ENCODE measurements at regions not wholly inside any gene's neighbourhood (a gene's known extent, or its start where the extent isn't known, plus 50 kb on each side); places are given as distances from the start of the nearest gene placed in this dataset.
"Not testable (repeated sequence)": the region's sequence is repeated elsewhere in the genome, so short reads cannot be mapped to it uniquely, and the experiment has no call there.

- H3K9me3 ChIP-seq (ENCODE audit: control insufficient read depth, low read length); H3K27me3 ChIP-seq (ENCODE audit: control insufficient read depth in 1 of 2, insufficient read depth in 2 of 2, low read length in 1 of 2); H3K4me1 ChIP-seq (ENCODE audit: control insufficient read depth in 1 of 2, insufficient read depth in 2 of 2, low read length in 2 of 2); intact Hi-C loops (cut with DNase I); ATAC-seq (ENCODE audit: low FRiP score); H3K4me3 ChIP-seq (ENCODE audit: low read length in 2 of 2); H3K27ac ChIP-seq (ENCODE audit: low read depth in 1 of 2, low read length in 2 of 2); H3K36me3 ChIP-seq (ENCODE audit: control insufficient read depth in 1 of 2, insufficient read depth in 2 of 2, low read length in 1 of 2): not testable (repeated sequence)
- WGBS, 2 donors: 94% methylated on average over 13 to 15 of the region's 17 CpGs
- DNase-seq: peak; percentile 40 to 74
Measured at GRCh38 chr2:91501481-91502080, 2810.1 kb downstream of the RPIA start.

GRCh38 chr2:91503572-91503958, 2812.1 kb downstream of the RPIA start:
- H3K4me1 ChIP-seq (ENCODE audit: control insufficient read depth in 1 of 2, insufficient read depth in 2 of 2, low read length in 2 of 2); H3K27ac ChIP-seq (ENCODE audit: low read depth in 1 of 2, low read length in 2 of 2); H3K9me3 ChIP-seq (ENCODE audit: control insufficient read depth, low read length); H3K36me3 ChIP-seq (ENCODE audit: control insufficient read depth in 1 of 2, insufficient read depth in 2 of 2, low read length in 1 of 2); DNase-seq; H3K27me3 ChIP-seq (ENCODE audit: control insufficient read depth in 1 of 2, insufficient read depth in 2 of 2, low read length in 1 of 2); H3K4me3 ChIP-seq (ENCODE audit: low read length in 2 of 2); intact Hi-C loops (cut with DNase I): not testable (repeated sequence)
- peak; percentile 66 for ATAC-seq (ENCODE audit: low FRiP score)
- WGBS, 2 donors: 75 to 76% methylated on average over 7 of the region's 8 CpGs

GRCh38 chr2:91503959-91504741, 2812.7 kb downstream of the RPIA start:
- ATAC-seq (ENCODE audit: low FRiP score); H3K4me3 ChIP-seq (ENCODE audit: low read length in 2 of 2); H3K9me3 ChIP-seq (ENCODE audit: control insufficient read depth, low read length); H3K4me1 ChIP-seq (ENCODE audit: control insufficient read depth in 1 of 2, insufficient read depth in 2 of 2, low read length in 2 of 2); intact Hi-C loops (cut with DNase I); H3K27me3 ChIP-seq (ENCODE audit: control insufficient read depth in 1 of 2, insufficient read depth in 2 of 2, low read length in 1 of 2); H3K36me3 ChIP-seq (ENCODE audit: control insufficient read depth in 1 of 2, insufficient read depth in 2 of 2, low read length in 1 of 2); H3K27ac ChIP-seq (ENCODE audit: low read depth in 1 of 2, low read length in 2 of 2): not testable (repeated sequence)
- peak; percentile 43 to 61 for DNase-seq
- WGBS, 2 donors: 90 to 92% methylated on average over 11 to 13 of the region's 13 CpGs

DNA sequence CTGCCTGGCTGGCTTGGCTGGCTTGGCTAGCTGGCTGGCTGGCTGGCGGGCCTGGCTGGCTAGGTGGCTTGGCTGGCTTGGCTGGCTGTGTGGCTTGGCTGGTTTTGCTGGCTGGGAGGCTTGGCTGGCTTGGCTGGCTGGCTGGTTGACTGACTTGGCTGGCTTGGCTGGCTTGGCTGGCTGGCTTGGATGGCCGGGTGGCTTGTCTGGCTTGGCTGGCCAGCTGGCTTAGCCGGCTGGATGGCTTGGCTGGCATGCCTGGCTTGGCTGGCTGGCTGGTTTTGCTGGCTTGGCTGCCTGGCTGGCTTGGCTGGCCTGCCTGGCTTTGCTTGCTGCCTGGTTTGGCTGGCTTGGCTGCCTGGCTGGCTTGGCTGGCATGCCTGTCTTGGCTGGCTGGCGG, 2817.3 kb downstream of the RPIA start:
- ATAC-seq (ENCODE audit: low FRiP score); intact Hi-C loops (cut with DNase I); H3K9me3 ChIP-seq (ENCODE audit: control insufficient read depth, low read length); H3K4me1 ChIP-seq (ENCODE audit: control insufficient read depth in 1 of 2, insufficient read depth in 2 of 2, low read length in 2 of 2); H3K36me3 ChIP-seq (ENCODE audit: control insufficient read depth in 1 of 2, insufficient read depth in 2 of 2, low read length in 1 of 2); H3K4me3 ChIP-seq (ENCODE audit: low read length in 2 of 2); H3K27me3 ChIP-seq (ENCODE audit: control insufficient read depth in 1 of 2, insufficient read depth in 2 of 2, low read length in 1 of 2); H3K27ac ChIP-seq (ENCODE audit: low read depth in 1 of 2, low read length in 2 of 2): not testable (repeated sequence)
- 79 to 82% methylated on average over 1 to 4 of the region's 4 CpGs for WGBS, 2 donors
- DNase-seq: peak in 1 of 2 donors; percentile 64

DNA sequence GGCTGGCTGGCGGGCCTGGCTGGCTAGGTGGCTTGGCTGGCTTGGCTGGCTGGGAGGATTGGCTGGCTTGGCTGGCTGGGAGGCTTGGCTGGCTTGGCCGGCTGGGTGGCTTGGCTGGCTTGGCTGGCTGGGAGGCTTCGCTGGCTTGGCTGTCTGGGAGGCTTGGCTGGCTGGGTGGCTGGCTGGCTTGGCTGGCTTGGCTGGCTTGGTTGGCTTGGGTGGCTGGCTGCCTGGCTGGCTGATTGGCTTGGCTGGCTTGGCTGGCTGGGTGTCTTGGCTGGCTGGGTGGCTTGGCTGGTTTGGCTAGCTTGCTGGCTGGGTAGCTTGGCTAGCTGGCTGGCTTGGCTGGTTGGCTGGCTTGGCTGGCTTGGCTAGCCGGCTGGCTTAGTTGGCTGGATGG, 2817.8 kb downstream of the RPIA start:
- peak in 1 of 2 donors; percentile 26 for DNase-seq
- H3K27ac ChIP-seq (ENCODE audit: low read depth in 1 of 2, low read length in 2 of 2); H3K27me3 ChIP-seq (ENCODE audit: control insufficient read depth in 1 of 2, insufficient read depth in 2 of 2, low read length in 1 of 2); H3K4me3 ChIP-seq (ENCODE audit: low read length in 2 of 2); ATAC-seq (ENCODE audit: low FRiP score); H3K4me1 ChIP-seq (ENCODE audit: control insufficient read depth in 1 of 2, insufficient read depth in 2 of 2, low read length in 2 of 2); H3K9me3 ChIP-seq (ENCODE audit: control insufficient read depth, low read length); H3K36me3 ChIP-seq (ENCODE audit: control insufficient read depth in 1 of 2, insufficient read depth in 2 of 2, low read length in 1 of 2); intact Hi-C loops (cut with DNase I): not testable (repeated sequence)
- 50 to 53% methylated on average over 3 of the region's 4 CpGs for WGBS, 2 donors

DNA sequence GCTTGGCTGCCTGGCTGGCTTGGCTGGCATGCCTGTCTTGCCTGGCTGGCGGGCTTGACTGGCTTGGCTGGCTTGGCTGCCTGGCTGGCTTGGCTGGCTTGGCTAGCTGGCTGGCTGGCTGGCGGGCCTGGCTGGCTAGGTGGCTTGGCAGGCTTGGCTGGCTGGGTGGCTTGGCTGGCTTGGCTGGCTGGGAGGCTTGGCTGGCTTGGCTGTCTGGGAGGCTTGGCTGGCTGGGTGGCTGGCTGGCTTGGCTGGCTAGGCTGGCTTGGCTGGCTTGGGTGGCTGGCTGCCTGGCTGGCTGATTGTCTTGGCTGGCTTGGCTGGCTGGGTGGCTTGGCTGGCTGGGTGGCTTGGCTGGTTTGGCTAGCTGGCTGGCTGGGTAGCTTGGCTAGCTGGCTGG, 2819.7 kb downstream of the RPIA start:
- DNase-seq: peak in 1 of 2 donors; percentile 17
- ATAC-seq (ENCODE audit: low FRiP score); intact Hi-C loops (cut with DNase I): not testable (repeated sequence)

DNA sequence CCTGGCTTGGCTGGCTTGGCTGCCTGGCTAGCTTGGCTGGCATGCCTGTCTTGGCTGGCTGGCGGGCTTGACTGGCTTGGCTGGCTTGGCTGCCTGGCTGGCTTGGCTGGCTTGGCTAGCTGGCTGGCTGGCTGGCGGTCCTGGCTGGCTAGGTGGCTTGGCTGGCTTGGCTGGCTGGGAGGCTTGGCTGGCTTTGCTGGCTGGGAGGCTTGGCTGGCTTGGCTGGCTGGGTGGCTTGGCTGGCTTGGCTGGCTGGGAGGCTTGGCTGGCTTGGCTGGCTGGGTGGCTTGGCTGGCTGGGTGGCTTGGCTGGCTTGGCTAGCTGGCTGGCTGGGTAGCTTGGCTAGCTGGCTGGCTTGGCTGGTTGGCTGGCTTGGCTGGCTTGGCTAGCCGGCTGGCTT, 2824.5 kb downstream of the RPIA start:
- H3K4me1 ChIP-seq (ENCODE audit: control insufficient read depth in 1 of 2, insufficient read depth in 2 of 2, low read length in 2 of 2); H3K36me3 ChIP-seq (ENCODE audit: control insufficient read depth in 1 of 2, insufficient read depth in 2 of 2, low read length in 1 of 2); H3K27ac ChIP-seq (ENCODE audit: low read depth in 1 of 2, low read length in 2 of 2); ATAC-seq (ENCODE audit: low FRiP score); intact Hi-C loops (cut with DNase I); H3K9me3 ChIP-seq (ENCODE audit: control insufficient read depth, low read length); H3K4me3 ChIP-seq (ENCODE audit: low read length in 2 of 2); H3K27me3 ChIP-seq (ENCODE audit: control insufficient read depth in 1 of 2, insufficient read depth in 2 of 2, low read length in 1 of 2): not testable (repeated sequence)
- WGBS, 2 donors: 71 to 80% methylated on average over 2 of the region's 3 CpGs
- DNase-seq: peak in 1 of 2 donors; percentile 35

More for the DNA sequence above, 2819.7 kb downstream of the RPIA start:
- 83 to 88% methylated on average over 2 of the region's 2 CpGs for WGBS, 2 donors
- not testable (repeated sequence) for H3K36me3 ChIP-seq (ENCODE audit: control insufficient read depth in 1 of 2, insufficient read depth in 2 of 2, low read length in 1 of 2); H3K27ac ChIP-seq (ENCODE audit: low read depth in 1 of 2, low read length in 2 of 2); H3K27me3 ChIP-seq (ENCODE audit: control insufficient read depth in 1 of 2, insufficient read depth in 2 of 2, low read length in 1 of 2); H3K9me3 ChIP-seq (ENCODE audit: control insufficient read depth, low read length); H3K4me3 ChIP-seq (ENCODE audit: low read length in 2 of 2); H3K4me1 ChIP-seq (ENCODE audit: control insufficient read depth in 1 of 2, insufficient read depth in 2 of 2, low read length in 2 of 2)

DNA sequence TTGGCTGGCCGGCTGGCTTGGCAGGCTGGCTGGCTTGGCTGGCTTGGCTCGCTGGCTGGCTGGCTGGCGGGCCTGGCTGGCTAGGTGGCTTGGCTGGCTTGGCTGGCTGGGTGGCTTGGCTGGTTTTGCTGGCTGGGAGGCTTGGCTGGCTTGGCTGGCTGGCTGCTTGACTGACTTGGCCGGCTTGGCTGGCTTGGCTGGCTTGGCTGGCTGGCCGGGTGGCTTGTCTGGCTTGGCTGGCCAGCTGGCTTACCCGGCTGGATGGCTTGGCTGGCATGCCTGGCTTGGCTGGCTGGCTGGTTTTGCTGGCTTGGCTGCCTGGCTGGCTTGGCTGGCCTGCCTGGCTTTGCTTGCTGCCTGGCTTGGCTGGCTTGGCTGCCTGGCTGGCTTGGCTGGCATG, 2825.2 kb downstream of the RPIA start:
- H3K36me3 ChIP-seq (ENCODE audit: control insufficient read depth in 1 of 2, insufficient read depth in 2 of 2, low read length in 1 of 2); H3K27me3 ChIP-seq (ENCODE audit: control insufficient read depth in 1 of 2, insufficient read depth in 2 of 2, low read length in 1 of 2); H3K4me3 ChIP-seq (ENCODE audit: low read length in 2 of 2); intact Hi-C loops (cut with DNase I); H3K9me3 ChIP-seq (ENCODE audit: control insufficient read depth, low read length); H3K4me1 ChIP-seq (ENCODE audit: control insufficient read depth in 1 of 2, insufficient read depth in 2 of 2, low read length in 2 of 2); ATAC-seq (ENCODE audit: low FRiP score); H3K27ac ChIP-seq (ENCODE audit: low read depth in 1 of 2, low read length in 2 of 2); DNase-seq: not testable (repeated sequence)
- 88 to 90% methylated on average over 5 to 6 of the region's 6 CpGs for WGBS, 2 donors

DNA sequence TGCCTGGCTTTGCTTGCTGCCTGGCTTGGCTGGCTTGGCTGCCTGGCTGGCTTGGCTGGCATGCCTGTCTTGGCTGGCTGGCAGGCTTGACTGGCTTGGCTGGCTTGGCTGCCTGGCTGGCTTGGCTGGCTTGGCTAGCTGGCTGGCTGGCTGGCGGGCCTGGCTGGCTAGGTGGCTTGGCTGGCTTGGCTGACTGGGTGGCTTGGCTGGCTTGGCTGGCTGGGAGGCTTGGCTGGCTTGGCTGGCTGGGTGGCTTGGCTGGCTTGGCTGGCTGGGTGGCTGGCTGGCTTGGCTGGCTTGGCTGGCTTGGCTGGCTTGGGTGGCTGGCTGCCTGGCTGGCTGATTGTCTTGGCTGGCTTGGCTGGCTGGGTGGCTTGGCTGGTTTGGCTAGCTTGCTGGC, 2826.4 kb downstream of the RPIA start:
- peak in 1 of 2 donors; percentile 21 for DNase-seq
- H3K27ac ChIP-seq (ENCODE audit: low read depth in 1 of 2, low read length in 2 of 2); intact Hi-C loops (cut with DNase I); H3K36me3 ChIP-seq (ENCODE audit: control insufficient read depth in 1 of 2, insufficient read depth in 2 of 2, low read length in 1 of 2); H3K4me1 ChIP-seq (ENCODE audit: control insufficient read depth in 1 of 2, insufficient read depth in 2 of 2, low read length in 2 of 2); H3K4me3 ChIP-seq (ENCODE audit: low read length in 2 of 2); H3K27me3 ChIP-seq (ENCODE audit: control insufficient read depth in 1 of 2, insufficient read depth in 2 of 2, low read length in 1 of 2); H3K9me3 ChIP-seq (ENCODE audit: control insufficient read depth, low read length); ATAC-seq (ENCODE audit: low FRiP score): not testable (repeated sequence)
- 56 to 88% methylated on average over 1 of the region's 1 CpG for WGBS, 2 donors
